HepG2 (cell line): ENCODE measurements at regions not wholly inside any gene's neighbourhood (a gene's known extent, or its start where the extent isn't known, plus 50 kb on each side); places are given as distances from the start of the nearest gene placed in this dataset.

Experiments used
- ATAC-seq: fragments of 200-7000 bp; cut with Tn5 transposase; 3 replicates; pipeline ENCODE4 v1.9.1; 2020; ENCODE audit warnings: mild to moderate bottlenecking, moderate library complexity
- BruUV-seq: library from RNA; stranded (reverse); fragments of 400-500 nt; replicated peaks from 2 replicates; lab custom pipeline; 2021; lab: Mats Ljungman, UMichigan
- CTCF ChIA-PET: fragments of 300-600 bp; formaldehyde crosslinking; extraction: SDS; loops from one replicate; lab custom pipeline; 2021; ENCODE audit warnings: low total read pairs, inconsistent platforms, low intra/inter-chr PET ratio; lab: Yijun Ruan, JAX
- POLR2A ChIA-PET: fragments of 350-600 bp; sonication (Branson Sonifier 250); formaldehyde crosslinking; loops from one replicate; lab custom pipeline; 2020; ENCODE audit warnings: antibody characterized with exemption, inconsistent platforms; lab: Yijun Ruan, JAX
- DNase-seq: peaks from one replicate; pipeline ENCODE4 v3.0.0-alpha.2; 2015; ENCODE audit warnings: low spot score
- FAIRE-seq: peaks from 3 replicates; lab custom pipeline; 2011; peaks lifted over from hg19 to GRCh38; lab: Jason Lieb, UNC
- H2AFZ ChIP-seq: one replicate; pipeline ENCODE4 v1.6.1; 2011; ENCODE audit warnings: low read length, inconsistent platforms
- H3K27ac ChIP-seq: fragments of 300-600 bp; 3 replicates; pipeline ENCODE4 v1.8.0; 2011; ENCODE audit warnings: mixed run types, mild to moderate bottlenecking, mixed read lengths, low read length, inconsistent platforms; ENCODE audit not compliant: insufficient read depth; ENCODE audit errors: extremely low read length
- H3K27me3 ChIP-seq, 2 experiments: fragments of 200-600 bp in 1 of 2; 2 replicates in 1 of 2; 3 replicates in 1 of 2; pipeline versions ENCODE4 v1.6.0 to v1.8.0; 2011; ENCODE audit warnings: low read length in 2 of 2, mild to moderate bottlenecking in 2 of 2, moderate library complexity in 2 of 2, inconsistent platforms in 1 of 2; ENCODE audit not compliant: insufficient read depth in 2 of 2, control insufficient read depth in 1 of 2
- H3K36me3 ChIP-seq, 2 experiments: fragments of 200-600 bp in 1 of 2; replicated peaks in 1 of 2; 2 replicates in 1 of 2; 3 replicates in 1 of 2; pipeline versions ENCODE4 v1.5.1 to v1.8.0; 2011; ENCODE audit warnings: low read length in 2 of 2, inconsistent platforms in 1 of 2; ENCODE audit not compliant: insufficient read depth in 2 of 2, control insufficient read depth in 1 of 2
- H3K4me1 ChIP-seq: 2 replicates; pipeline ENCODE4 v1.5.1; 2012; ENCODE audit warnings: low read length, inconsistent platforms; ENCODE audit not compliant: insufficient read depth
- H3K4me2 ChIP-seq: 2 replicates; pipeline ENCODE4 v1.6.0; 2011; ENCODE audit warnings: low read depth, low read length, inconsistent platforms
- H3K4me3 ChIP-seq, 3 experiments: fragments of 200-600 bp in 1 of 3; sonication (generic), shearing (Covaris generic) in 1 of 3; replicated peaks in 1 of 3; 2 replicates each; pipeline ENCODE4 v1.5.1; 2011 to 2016; ENCODE audit warnings: low read length in 3 of 3, inconsistent platforms in 2 of 3, low read depth in 2 of 3, mild to moderate bottlenecking in 2 of 3, control low read depth in 1 of 3, mixed read lengths in 1 of 3; ENCODE audit not compliant: insufficient read depth in 1 of 3
- H3K79me2 ChIP-seq: one replicate; pipeline ENCODE4 v1.6.1; 2011; ENCODE audit warnings: low read length, inconsistent platforms; ENCODE audit not compliant: insufficient read depth
- H3K9ac ChIP-seq: 2 replicates; pipeline ENCODE4 v1.6.0; 2011; ENCODE audit warnings: mild to moderate bottlenecking, low read depth, low read length, inconsistent platforms; ENCODE audit not compliant: insufficient read depth
- H3K9me3 ChIP-seq: 2 replicates; pipeline ENCODE4 v1.5.1; 2012; ENCODE audit warnings: mild to moderate bottlenecking, low read length
- H4K20me1 ChIP-seq: 2 replicates; pipeline ENCODE4 v1.6.0; 2011; ENCODE audit warnings: inconsistent platforms, mild to moderate bottlenecking, low read length, moderate library complexity; ENCODE audit not compliant: insufficient read depth
- REPIN1 ChIP-seq: sonication (generic); formaldehyde crosslinking; IDR thresholded peaks from 2 replicates; pipeline ENCODE4 v1.8.0; 2022; ENCODE audit warnings: missing genetic modification reagents, low read depth, mild to moderate bottlenecking, borderline replicate concordance
- ZFP36 ChIP-seq: fragments of 150-350 bp; IDR thresholded peaks from 2 replicates; pipeline ENCODE4 v1.6.1; 2018; ENCODE audit warnings: borderline replicate concordance, low read length, low read depth; ENCODE audit not compliant: partially characterized antibody
- ZNF549 ChIP-seq: sonication (generic); formaldehyde crosslinking; IDR thresholded peaks from 2 replicates; pipeline ENCODE4 v1.5.0; 2020; ENCODE audit warnings: missing genetic modification reagents
- WGBS: methylation state at CpG from one replicate; pipeline ENCODE4 v1.1.6; 2017; ENCODE audit warnings: low lambda C conversion rate; 5-methylcytosine and 5-hydroxymethylcytosine counted together
- in situ Hi-C: cut with HindIII; loops from 2 replicates; pipeline ENCODE4 v1.10.0; 2017; ENCODE audit warnings: low pct_unique_long_range_greater_than_20kb; ENCODE audit not compliant: extremely low pct_ligation_motif_present
- intact Hi-C: fragments of 100-400 bp; cut with micrococcal nuclease; formaldehyde crosslinking; loops from one replicate; pipeline ENCODE4 v1.10.0; 2022; ENCODE audit not compliant: unreplicated experiment
- TF ChIP-seq, protein P1 (sequence below): fragments of 450-650 bp; IDR thresholded peaks from 2 replicates; pipeline ENCODE4 v1.6.1; 2016
- TF ChIP-seq, protein P2 (sequence below): sonication (generic); formaldehyde crosslinking; IDR thresholded peaks from 2 replicates; pipeline ENCODE4 v1.9.0; 2021; ENCODE audit warnings: missing genetic modification reagents, borderline replicate concordance

DNA sequence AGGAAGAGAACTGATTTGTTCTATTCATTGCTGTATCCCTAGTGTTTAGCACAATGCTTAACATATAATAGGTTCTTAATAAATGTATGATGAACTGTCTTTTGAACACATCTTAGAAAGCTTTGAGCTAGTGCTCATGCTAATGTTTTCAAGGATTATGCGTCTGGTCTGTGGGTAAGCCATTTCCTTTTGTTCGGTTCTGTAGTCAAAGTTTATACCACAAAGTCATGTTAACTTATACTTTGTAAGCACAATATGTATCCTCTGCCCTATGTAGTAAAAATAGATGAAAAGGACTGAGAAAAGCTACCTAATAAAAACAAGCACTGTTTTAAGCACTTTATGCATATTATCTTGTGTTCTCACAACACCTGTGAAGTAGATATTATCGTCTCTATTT is 301.9 kb downstream of the GLUD2 start:
- Histone ChIP-seq H3K4me3 (no peak overlapping the region), H3K9ac (no peak overlapping the region), H3K79me2 (no peaks in the 10 kb centered on the region), H4K20me1 (no peaks in the 10 kb centered on the region), H2AFZ (no peak overlapping the region), H3K4me1 (no peaks in the 10 kb centered on the region), H3K36me3 (no peaks in the 10 kb centered on the region), H3K9me3 (no peaks in the 10 kb centered on the region), H3K4me2 (no peak overlapping the region), H3K27me3 (no peaks in the 10 kb centered on the region), H3K27ac (no peak overlapping the region)
- intact Hi-C loops (no loop called here), in situ Hi-C loops (no loop called here)
- BruUV-seq = no TSS peak
- ChIA-PET POLR2A (no interaction called here), CTCF (no interaction called here)
- FAIRE-seq (no peak), ATAC-seq (no peak), DNase-seq (no peak)
- TF ChIP-seq, protein P1, sequence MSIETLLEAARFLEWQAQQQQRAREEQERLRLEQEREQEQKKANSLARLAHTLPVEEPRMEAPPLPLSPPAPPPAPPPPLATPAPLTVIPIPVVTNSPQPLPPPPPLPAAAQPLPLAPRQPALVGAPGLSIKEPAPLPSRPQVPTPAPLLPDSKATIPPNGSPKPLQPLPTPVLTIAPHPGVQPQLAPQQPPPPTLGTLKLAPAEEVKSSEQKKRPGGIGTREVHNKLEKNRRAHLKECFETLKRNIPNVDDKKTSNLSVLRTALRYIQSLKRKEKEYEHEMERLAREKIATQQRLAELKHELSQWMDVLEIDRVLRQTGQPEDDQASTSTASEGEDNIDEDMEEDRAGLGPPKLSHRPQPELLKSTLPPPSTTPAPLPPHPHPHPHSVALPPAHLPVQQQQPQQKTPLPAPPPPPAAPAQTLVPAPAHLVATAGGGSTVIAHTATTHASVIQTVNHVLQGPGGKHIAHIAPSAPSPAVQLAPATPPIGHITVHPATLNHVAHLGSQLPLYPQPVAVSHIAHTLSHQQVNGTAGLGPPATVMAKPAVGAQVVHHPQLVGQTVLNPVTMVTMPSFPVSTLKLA = no peak
- TF ChIP-seq ZFP36 = no peak
- no peak for TF ChIP-seq REPIN1 (CRISPR knock-in tag)
- no peak for TF ChIP-seq ZNF549 (CRISPR knock-in tag)
- TF ChIP-seq, protein P2, sequence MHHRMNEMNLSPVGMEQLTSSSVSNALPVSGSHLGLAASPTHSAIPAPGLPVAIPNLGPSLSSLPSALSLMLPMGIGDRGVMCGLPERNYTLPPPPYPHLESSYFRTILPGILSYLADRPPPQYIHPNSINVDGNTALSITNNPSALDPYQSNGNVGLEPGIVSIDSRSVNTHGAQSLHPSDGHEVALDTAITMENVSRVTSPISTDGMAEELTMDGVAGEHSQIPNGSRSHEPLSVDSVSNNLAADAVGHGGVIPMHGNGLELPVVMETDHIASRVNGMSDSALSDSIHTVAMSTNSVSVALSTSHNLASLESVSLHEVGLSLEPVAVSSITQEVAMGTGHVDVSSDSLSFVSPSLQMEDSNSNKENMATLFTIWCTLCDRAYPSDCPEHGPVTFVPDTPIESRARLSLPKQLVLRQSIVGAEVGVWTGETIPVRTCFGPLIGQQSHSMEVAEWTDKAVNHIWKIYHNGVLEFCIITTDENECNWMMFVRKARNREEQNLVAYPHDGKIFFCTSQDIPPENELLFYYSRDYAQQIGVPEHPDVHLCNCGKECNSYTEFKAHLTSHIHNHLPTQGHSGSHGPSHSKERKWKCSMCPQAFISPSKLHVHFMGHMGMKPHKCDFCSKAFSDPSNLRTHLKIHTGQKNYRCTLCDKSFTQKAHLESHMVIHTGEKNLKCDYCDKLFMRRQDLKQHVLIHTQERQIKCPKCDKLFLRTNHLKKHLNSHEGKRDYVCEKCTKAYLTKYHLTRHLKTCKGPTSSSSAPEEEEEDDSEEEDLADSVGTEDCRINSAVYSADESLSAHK (CRISPR knock-in tag) = no peak
- 37% methylated on average over 3 of the region's 3 CpGs for WGBS
